PC-3 (cell line): ENCODE measurements at regions not wholly inside any gene's neighbourhood (a gene's known extent, or its start where the extent isn't known, plus 50 kb on each side); places are given as distances from the start of the nearest gene placed in this dataset.

Experiments used
- ATAC-seq: fragments of 200-7000 bp; cut with Tn5 transposase; 2 replicates; pipeline ENCODE4 v1.9.1; 2020; ENCODE audit warnings: mild to moderate bottlenecking, moderate library complexity
- BruUV-seq: library from RNA; stranded (reverse); fragments of 400-500 nt; replicated peaks from 2 replicates; lab custom pipeline; 2021; lab: Mats Ljungman, UMichigan
- CTCF ChIA-PET: fragments of 300-600 bp; sonication (Branson Sonifier 250); formaldehyde crosslinking; loops from one replicate; lab custom pipeline; 2022; ENCODE audit warnings: antibody characterized with exemption; lab: Charles Lee
- POLR2A ChIA-PET: fragments of 300-600 bp; sonication (Branson Sonifier 250); formaldehyde crosslinking; loops from one replicate; lab custom pipeline; 2022; ENCODE audit warnings: antibody characterized with exemption; ENCODE audit not compliant: unreplicated experiment; lab: Charles Lee
- DNase-seq: peaks from one replicate; pipeline ENCODE4 v3.0.0-alpha.2; 2015
- H2AFZ ChIP-seq: fragments of 300-600 bp; sonication (generic); 2 replicates; pipeline ENCODE4 v1.6.0; 2016; ENCODE audit warnings: antibody characterized with exemption, low read length
- H3F3A ChIP-seq: fragments of 300-600 bp; sonication (generic); one replicate; pipeline ENCODE4 v1.6.0; 2017; ENCODE audit warnings: antibody characterized with exemption, low read length, control low read depth, mild to moderate bottlenecking; ENCODE audit not compliant: unreplicated experiment
- H3K27ac ChIP-seq: fragments of 300-600 bp; sonication (generic); 2 replicates; pipeline ENCODE4 v1.5.1; 2016; ENCODE audit warnings: mild to moderate bottlenecking, low read length
- H3K27me3 ChIP-seq: fragments of 300-600 bp; sonication (generic); 2 replicates; pipeline ENCODE4 v1.6.1; 2016; ENCODE audit warnings: low read length, mixed read lengths
- H3K36me3 ChIP-seq: fragments of 300-600 bp; sonication (generic); 2 replicates; pipeline ENCODE4 v1.6.1; 2016; ENCODE audit warnings: low read depth, mixed run types, low read length, mixed read lengths
- H3K4me1 ChIP-seq: fragments of 300-600 bp; sonication (generic); 2 replicates; pipeline ENCODE4 v1.5.1; 2016; ENCODE audit warnings: low read length; ENCODE audit not compliant: insufficient read depth
- H3K4me2 ChIP-seq: fragments of 300-600 bp; sonication (generic); 2 replicates; pipeline ENCODE4 v1.6.0; 2016; ENCODE audit warnings: low read length
- H3K4me3 ChIP-seq: fragments of 300-600 bp; sonication (generic); 2 replicates; pipeline ENCODE4 v1.5.1; 2016; ENCODE audit warnings: mild to moderate bottlenecking, low read length, mixed read lengths
- H3K79me2 ChIP-seq: fragments of 300-600 bp; sonication (generic); 2 replicates; pipeline ENCODE4 v1.6.1; 2017; ENCODE audit warnings: low read length, mixed read lengths
- H3K9ac ChIP-seq: fragments of 300-600 bp; sonication (generic); 2 replicates; pipeline ENCODE4 v1.6.0; 2016; ENCODE audit warnings: mild to moderate bottlenecking, low read length
- H3K9me2 ChIP-seq: fragments of 300-600 bp; sonication (generic); replicated peaks from 2 replicates; pipeline ENCODE4 v1.6.1; 2016; ENCODE audit warnings: mixed run types, low read length, mixed read lengths
- H3K9me3 ChIP-seq: fragments of 300-600 bp; sonication (generic); 2 replicates; pipeline ENCODE4 v1.6.1; 2016; ENCODE audit warnings: low read length, mixed read lengths
- H4K20me1 ChIP-seq: fragments of 300-600 bp; sonication (generic); 2 replicates; pipeline ENCODE4 v1.6.1; 2016; ENCODE audit warnings: low read length, mixed read lengths
- EZH2 ChIP-seq: fragments of 300-600 bp; sonication (generic); IDR thresholded peaks from one replicate; pipeline ENCODE4 v1.6.1; 2017; ENCODE audit warnings: antibody characterized with exemption, mild to moderate bottlenecking, low read length; ENCODE audit not compliant: unreplicated experiment
- EZH2phosphoT487 ChIP-seq: fragments of 300-600 bp; sonication (generic); IDR thresholded peaks from 2 replicates; pipeline ENCODE4 v1.6.1; 2018; ENCODE audit warnings: mild to moderate bottlenecking, antibody characterized with exemption, low read length, borderline replicate concordance
- intact Hi-C: fragments of 100-400 bp; cut with micrococcal nuclease; formaldehyde crosslinking; loops from 2 replicates; pipeline ENCODE4 v1.9.0; 2023
- TF ChIP-seq, protein P1 (sequence below): fragments of 300-600 bp; sonication (generic); conservative IDR thresholded peaks from 2 replicates; pipeline ENCODE4 v1.5.1; 2017; ENCODE audit warnings: antibody characterized with exemption, low read depth, mild to moderate bottlenecking, low read length

DNA sequence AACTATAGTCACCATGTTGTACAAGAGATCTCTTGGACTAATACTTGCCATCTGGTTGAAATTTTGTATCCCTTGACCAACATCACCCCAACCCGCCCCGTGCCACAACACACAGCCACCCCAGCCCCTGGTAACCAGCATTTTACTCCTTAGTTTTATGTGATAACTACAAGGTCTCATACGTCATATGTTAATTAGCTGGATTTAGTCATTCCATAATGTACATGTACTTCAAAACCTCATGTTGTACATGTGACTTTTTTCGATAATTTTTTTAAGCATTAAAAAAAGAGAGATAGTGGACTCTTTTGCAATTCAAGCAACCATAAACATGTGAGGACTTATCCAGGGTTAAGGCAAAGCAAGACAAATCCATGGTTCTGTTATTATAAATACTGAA lies 773.4 kb upstream of the NOVA1 start:
- intact Hi-C loops: no loop called here
- Histone ChIP-seq H3K9ac (no peak overlapping the region), H3K79me2 (no peaks in the 10 kb centered on the region), H3K27ac (no peak overlapping the region), H3K36me3 (no peaks in the 10 kb centered on the region), H3K4me1 (peaks cover 3% of the 10 kb centered on the region; the same call in 1 of the 2 replicates), H3K9me3 (no peaks in the 10 kb centered on the region), H3K4me2 (no peak overlapping the region), H4K20me1 (0 out of 2 replicates have a peak, but pooled peaks cover 3% of the 10 kb centered on the region), H3K27me3 (no peaks in the 10 kb centered on the region), H3K9me2 (no peaks in the 10 kb centered on the region), H2AFZ (no peak overlapping the region), H3F3A (no peaks in the 10 kb centered on the region), H3K4me3 (no peak overlapping the region)
- ChIA-PET CTCF (no interaction called here), POLR2A (no interaction called here)
- DNase-seq (no peak), ATAC-seq (no peak)
- TF ChIP-seq, protein P1, sequence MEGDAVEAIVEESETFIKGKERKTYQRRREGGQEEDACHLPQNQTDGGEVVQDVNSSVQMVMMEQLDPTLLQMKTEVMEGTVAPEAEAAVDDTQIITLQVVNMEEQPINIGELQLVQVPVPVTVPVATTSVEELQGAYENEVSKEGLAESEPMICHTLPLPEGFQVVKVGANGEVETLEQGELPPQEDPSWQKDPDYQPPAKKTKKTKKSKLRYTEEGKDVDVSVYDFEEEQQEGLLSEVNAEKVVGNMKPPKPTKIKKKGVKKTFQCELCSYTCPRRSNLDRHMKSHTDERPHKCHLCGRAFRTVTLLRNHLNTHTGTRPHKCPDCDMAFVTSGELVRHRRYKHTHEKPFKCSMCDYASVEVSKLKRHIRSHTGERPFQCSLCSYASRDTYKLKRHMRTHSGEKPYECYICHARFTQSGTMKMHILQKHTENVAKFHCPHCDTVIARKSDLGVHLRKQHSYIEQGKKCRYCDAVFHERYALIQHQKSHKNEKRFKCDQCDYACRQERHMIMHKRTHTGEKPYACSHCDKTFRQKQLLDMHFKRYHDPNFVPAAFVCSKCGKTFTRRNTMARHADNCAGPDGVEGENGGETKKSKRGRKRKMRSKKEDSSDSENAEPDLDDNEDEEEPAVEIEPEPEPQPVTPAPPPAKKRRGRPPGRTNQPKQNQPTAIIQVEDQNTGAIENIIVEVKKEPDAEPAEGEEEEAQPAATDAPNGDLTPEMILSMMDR: no peak
- no peak for TF ChIP-seq EZH2phosphoT487
- TF ChIP-seq EZH2: no peak
- no TSS peak for BruUV-seq

DNA sequence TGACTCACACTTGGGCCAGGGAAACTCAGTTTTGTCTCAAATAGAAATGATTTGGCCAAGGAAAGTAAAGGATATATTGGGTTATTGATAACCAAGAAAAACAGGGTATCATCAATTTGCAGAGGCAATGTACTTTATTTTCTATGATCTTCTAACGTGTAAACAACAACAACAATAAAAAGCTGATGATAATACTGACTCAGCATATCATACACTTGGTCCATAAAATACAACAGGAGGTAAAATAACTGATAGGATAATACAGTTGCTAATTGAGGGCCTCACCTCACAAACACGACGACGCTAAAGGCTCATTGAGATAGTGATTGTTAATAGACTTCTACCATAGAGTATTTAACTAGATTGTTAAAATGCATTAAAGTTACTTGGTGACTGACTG lies 774.0 kb upstream of the NOVA1 start:
- Histone ChIP-seq H4K20me1 (0 out of 2 replicates have a peak, but pooled peaks cover 3% of the 10 kb centered on the region), H3K4me1 (no peaks in the 10 kb centered on the region), H3K9ac (no peak overlapping the region), H3K27me3 (no peaks in the 10 kb centered on the region), H3K4me2 (no peak overlapping the region), H2AFZ (no peak overlapping the region), H3F3A (no peaks in the 10 kb centered on the region), H3K9me3 (no peaks in the 10 kb centered on the region), H3K79me2 (no peaks in the 10 kb centered on the region), H3K9me2 (no peaks in the 10 kb centered on the region), H3K36me3 (no peaks in the 10 kb centered on the region), H3K27ac (no peak overlapping the region), H3K4me3 (no peak overlapping the region)
- no peak for ATAC-seq
- no peak for DNase-seq
- ChIA-PET POLR2A (no interaction called here), CTCF (no interaction called here)
- BruUV-seq: no TSS peak
- TF ChIP-seq, protein P1: no peak
- intact Hi-C loops: no loop called here

DNA sequence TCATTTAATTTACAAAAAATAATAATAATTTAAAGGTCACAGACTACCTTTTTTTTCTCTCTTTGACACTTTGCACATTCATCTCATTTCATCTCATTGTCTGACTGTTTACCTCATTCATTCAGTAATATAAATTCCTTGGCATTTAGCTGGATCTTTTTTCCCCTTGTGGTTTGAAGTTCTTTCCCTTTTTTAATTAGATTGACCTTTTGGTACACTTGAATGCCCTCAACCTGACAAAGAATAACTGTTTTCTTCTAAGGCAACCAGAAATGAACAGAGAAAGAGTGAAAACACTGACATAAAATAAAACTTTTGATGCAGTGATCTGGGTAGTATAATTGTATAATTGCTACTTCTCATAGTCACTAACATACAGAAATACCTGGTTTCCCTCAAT lies 774.9 kb upstream of the NOVA1 start:
- no peak overlapping the region for H2AFZ ChIP-seq
- H3K36me3 ChIP-seq: no peaks in the 10 kb centered on the region
- H3K4me3 ChIP-seq: no peak overlapping the region
- no peaks in the 10 kb centered on the region for H3K9me3 ChIP-seq
- TF ChIP-seq EZH2 (no peak), EZH2phosphoT487 (no peak)
- TF ChIP-seq, protein P1: no peak
- H3K27me3 ChIP-seq: no peaks in the 10 kb centered on the region
- H3K4me1 ChIP-seq: no peaks in the 10 kb centered on the region
- H3F3A ChIP-seq: no peaks in the 10 kb centered on the region
- no peak overlapping the region for H3K9ac ChIP-seq
- 0 out of 2 replicates have a peak, but pooled peaks cover 3% of the 10 kb centered on the region for H4K20me1 ChIP-seq
- no peak for ATAC-seq
- no peak for DNase-seq
- no peaks in the 10 kb centered on the region for H3K9me2 ChIP-seq
- no peak overlapping the region for H3K4me2 ChIP-seq
- intact Hi-C loops: no loop called here
- ChIA-PET POLR2A (no interaction called here), CTCF (no interaction called here)
- BruUV-seq: no TSS peak
- H3K79me2 ChIP-seq: no peaks in the 10 kb centered on the region
- no peak overlapping the region for H3K27ac ChIP-seq
